A673 (cell line): ENCODE measurements at regions not wholly inside any gene's neighbourhood (a gene's known extent, or its start where the extent isn't known, plus 50 kb on each side); places are given as distances from the start of the nearest gene placed in this dataset.

Source experiments
- CTCF ChIP-seq: fragments of 300-800, 200-600 bp; sonication (generic); conservative IDR thresholded peaks from 2 replicates; pipeline ENCODE4 v1.5.1; 2017; ENCODE audit warnings: low read depth, mild to moderate bottlenecking, antibody characterized with exemption, low read length, moderate library complexity, mixed read lengths
- EZH2 ChIP-seq: fragments of 200-600 bp; sonication (generic); IDR thresholded peaks from 2 replicates; pipeline ENCODE4 v1.6.1; 2017; ENCODE audit warnings: borderline replicate concordance, low read depth, mild to moderate bottlenecking, mixed read lengths, antibody characterized with exemption, low read length; ENCODE audit not compliant: poor library complexity, severe bottlenecking

- no peak for TF ChIP-seq CTCF
- TF ChIP-seq EZH2: no peak
Observed at GRCh38 chr4:151955721-151956380, 195.0 kb upstream of the GATB start.
